Activated naive CD8-positive, alpha-beta T cell treated with anti-CD3 and anti-CD28 coated beads, Interleukin-2, amount 50 U/mL, for 16 hours (primary cell): ENCODE measurements at regions not wholly inside any gene's neighbourhood (a gene's known extent, or its start where the extent isn't known, plus 50 kb on each side); places are given as distances from the start of the nearest gene placed in this dataset.

ENCODE experiments used
- DNase-seq: peaks from one replicate; pipeline ENCODE4 v3.0.0-alpha.2; 2020; ENCODE audit warnings: low read depth, low spot score

DNA sequence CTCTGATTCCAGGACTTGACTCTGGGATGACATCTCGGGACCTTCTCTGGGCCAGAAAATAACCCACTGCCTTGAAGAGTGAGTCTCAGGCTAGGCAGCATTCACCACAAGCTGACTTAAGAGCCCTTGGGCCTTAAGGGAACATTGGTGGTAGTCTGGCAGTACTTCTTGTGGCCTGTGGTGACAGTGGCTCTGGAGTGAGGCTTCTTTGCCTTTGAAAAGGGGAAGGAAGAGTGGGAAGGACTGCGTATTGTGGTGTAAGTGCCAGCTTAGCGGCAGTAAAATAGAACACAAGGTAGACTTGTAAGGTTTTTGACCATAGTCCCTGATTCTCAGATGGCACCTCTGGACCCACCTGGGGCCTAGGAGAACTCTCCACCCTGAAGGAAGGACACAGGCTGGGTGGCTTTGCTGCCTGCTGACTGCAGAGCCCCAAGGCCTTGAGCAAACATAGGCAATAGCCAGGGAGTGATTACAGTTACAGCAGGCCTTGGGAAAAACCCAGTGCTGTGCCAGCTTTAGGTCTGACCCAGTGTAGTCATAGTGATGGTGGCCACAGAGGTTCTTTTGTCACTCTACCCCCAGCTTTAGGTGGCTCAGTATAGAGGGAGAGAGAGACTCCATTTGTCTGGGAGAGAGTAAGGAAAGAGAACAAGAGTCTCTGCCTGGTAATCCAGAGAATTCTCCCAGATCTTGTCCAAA lies 483.9 kb downstream of the SH2D4B start:
- DNase-seq: no peak

DNA sequence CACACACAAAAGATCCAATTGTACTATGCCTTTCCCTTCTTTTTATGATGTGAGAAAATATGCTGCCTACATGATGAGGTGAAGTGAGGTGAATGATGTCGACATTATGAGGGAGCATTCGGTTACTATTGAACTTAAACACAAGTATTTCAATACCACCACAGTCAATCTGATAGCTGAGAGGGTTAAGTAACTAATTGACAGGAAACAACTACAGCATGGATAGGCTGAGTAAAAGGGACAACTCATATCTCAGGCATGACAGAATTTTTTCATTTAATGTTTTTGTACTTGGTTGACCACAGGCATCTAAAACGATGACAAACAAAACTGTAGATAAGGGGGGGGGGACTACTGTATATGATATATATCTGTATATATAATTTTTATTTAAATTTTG lies 488.9 kb downstream of the SH2D4B start:
- DNase-seq: no peak

DNA sequence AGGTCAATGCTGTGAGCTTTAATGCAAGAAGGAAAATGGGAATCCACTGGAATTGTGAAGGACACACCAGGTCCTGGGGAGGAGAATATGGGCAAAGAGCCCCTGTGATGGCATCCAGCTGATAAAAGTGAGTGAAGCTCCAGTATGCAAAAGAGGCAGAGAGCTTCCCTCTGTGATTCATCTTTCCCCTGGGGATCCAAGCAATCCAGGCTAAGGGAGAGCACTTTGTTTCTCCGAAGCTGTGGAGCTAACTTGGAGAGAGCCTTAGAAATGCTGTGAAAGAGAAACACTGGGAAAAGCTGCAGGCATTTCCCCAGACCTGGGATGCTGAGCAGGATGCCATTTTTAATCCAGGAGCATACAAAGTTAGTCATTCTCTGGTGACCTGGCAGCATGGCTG lies 489.5 kb downstream of the SH2D4B start:
- DNase-seq: no peak

DNA sequence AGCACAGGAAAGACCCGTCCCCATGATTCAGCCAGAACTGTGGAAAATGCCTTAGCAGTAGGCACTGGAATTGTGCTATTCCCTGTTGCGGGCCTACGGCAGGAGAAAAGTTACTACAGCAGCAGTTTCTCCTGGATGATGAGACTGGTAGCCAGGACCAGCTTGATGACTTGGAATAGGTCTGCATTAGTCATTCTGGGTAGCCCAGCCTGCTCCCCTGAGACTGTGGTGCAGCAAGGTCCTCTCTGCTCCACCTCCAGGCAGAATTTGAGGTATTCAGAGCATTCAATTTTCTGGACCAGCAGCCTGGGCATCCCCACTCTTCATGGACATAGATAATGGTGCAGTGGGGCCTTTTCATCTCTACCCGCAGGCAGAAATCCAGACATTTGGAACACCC lies 490.0 kb downstream of the SH2D4B start:
- no peak for DNase-seq

DNA sequence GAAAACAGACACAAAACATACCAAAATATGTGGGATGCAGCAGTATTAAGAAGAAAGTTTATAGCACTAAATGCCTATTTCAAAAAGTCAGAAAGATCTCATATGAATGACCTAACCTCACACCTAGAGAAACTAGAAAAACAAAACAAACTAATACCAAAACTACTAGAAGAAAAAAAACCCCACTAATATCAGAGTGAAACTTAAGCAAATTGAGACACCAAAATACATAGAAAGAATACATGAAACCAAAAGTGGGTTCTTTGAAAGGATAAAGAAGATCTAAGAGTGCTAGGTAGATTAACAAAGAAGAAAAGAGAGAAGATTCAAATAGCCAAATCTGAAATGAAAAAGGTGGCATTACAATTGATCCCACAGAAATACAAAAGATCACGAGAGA lies 494.1 kb downstream of the SH2D4B start:
- DNase-seq: no peak

DNA sequence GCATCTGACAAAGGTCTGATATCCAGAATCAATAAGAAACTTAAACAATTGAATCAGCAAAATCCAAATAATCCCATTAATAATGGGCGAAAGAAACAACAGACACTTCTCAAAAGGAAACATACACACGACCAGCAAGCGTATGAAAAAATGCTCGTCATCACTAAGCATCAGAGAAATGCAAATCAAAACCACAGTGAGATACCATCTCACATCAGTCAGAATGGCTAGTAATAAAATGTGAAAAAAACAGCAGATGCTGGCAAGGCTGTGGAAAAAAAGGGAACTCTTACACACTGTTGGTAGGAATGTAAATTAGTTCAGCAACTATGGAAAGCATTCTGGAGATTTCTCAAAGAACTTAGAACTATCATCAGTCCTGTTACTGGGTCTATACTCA lies 496.7 kb downstream of the SH2D4B start:
- no peak for DNase-seq

DNA sequence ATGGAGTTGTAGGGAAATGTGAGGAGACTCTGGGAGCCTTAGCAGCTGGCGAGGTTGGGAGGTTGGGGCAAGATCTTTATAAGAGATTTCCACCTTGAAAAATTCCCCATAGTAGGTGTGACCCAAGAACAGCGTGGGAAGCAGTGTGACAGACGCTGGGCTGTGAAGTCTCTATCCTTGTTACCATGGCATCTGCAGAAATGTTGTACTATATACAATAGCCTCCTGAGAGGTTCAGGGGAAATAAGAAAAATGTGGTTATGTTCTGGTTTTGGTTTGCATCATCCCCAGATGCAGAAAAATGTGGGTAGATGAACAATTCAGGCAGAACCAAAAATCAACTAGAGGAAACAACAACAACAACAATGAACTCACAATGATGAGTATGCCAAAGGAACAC lies 498.6 kb downstream of the SH2D4B start:
- no peak for DNase-seq

DNA sequence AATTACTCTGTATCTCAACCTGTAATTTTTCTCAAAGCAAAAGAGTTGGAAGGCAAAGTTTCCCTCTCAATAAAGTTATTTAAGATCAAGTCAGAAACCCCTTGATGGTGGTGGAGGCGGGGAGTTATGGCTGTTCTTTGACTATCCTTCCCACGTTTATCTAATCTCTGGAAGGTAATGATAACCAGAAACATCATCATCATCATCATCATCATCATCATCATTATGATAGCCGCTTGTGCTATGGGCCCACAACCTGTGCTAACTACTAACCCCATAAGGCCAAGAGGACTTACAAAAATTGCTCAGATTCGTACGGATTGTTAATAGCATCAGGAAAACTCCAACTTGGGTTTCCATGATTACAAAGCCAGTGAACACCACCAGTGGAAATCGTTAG lies 502.3 kb downstream of the SH2D4B start:
- no peak for DNase-seq

DNA sequence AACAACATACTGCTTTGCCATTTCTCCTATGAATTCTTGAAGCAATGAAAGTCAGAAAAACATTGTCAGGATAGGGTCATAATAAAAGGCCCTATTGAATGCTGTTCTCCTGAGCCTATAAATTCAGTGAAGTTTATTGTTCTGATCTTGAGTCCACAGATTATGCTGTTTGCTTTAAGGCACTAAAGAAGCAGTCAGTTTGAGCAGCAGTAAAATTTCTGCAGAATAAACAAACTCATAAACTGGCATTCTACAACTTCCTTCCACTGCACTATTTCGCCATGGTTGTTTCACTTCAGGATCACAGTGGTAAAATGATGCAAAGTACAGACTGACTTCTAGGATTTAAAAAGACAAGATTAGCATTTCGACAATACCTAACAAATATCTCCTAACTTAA lies 503.2 kb downstream of the SH2D4B start:
- DNase-seq: no peak

DNA sequence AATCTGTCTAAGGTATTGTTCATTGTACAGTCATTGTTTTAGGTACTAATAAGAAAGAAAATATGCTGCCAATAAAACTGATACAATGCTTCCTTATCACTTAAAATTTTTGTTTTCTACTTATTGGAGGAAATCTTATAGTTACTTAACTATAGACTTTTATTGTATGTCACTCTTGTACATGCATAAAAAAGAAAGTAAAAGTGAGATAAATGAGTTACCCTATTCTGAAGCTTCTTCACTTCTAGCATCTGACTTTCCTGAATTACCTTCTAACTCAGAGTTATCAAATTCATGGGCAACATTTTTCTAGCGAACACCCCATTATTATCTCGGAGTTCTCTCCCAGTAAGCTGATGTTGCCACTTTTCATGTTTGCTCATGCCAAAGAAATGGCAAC lies 504.9 kb downstream of the SH2D4B start:
- DNase-seq: no peak

DNA sequence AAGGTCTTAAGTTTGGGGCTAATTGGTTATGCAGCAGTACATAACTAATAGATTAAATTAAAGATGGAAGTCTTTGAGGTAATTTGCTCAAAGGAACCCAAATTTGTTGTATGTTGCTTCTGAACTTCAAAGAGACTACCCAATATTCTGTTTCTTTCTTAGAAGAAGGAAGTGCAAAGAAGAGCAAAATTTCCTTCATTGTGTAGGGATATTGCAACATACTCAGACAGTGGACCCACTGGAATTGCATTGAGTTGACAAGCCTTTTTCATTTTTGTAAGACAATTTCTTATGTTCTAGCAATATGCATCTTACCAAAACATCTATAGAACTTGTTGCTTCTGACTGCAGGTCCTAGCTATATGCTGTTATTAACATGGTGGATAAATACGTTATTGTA lies 527.8 kb downstream of the SH2D4B start:
- DNase-seq: no peak

DNA sequence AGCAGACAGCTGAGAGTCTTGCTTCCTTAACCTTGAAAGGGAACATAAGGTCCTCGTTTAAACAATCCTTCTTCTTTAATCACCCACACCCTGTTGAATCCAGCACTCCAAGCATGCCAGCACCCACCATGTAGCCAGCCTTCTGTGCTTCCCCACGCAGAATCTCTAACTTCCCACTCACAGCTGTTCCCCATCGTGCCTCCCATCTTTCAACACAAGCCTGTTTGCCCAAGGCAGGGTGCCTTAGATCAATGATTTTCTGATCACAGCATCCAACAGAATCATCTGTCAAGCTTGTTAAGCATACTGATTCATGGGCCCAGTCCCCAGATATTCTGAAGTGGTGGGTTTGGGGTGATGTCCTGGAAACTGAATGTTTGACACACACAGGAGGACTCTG lies 530.8 kb downstream of the SH2D4B start:
- DNase-seq: no peak

DNA sequence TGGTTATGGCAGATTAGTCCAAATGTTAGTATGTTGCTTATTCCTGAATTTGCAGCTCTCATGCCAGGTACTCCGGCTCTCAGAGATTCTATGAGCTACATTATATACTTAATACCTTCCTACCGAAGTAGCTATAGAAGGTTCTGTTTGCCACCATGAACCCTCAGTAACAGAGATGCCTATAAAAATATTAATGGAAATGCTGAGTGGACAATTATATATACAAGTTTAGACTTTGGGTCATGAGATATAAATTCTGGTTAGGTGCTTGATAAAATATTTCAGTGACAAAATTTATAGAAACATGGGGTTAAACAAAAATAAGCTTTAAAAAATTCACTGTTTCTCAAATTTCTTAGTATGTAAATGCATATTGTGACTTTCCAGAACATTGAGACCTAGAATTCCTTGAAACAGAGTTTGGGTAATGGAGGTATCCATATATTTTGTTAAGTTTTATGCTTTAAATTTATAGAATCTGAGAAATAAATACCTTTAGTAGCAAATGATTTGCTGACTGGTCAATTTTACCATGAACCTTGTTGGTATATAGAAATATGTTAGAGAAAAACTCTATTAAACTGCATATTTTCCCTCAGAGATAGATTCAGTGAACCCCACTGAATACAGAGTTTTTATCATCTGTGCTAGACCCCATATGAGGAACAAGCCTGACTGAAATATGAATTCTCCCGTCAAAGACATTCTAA lies 533.5 kb downstream of the SH2D4B start:
- no peak for DNase-seq

DNA sequence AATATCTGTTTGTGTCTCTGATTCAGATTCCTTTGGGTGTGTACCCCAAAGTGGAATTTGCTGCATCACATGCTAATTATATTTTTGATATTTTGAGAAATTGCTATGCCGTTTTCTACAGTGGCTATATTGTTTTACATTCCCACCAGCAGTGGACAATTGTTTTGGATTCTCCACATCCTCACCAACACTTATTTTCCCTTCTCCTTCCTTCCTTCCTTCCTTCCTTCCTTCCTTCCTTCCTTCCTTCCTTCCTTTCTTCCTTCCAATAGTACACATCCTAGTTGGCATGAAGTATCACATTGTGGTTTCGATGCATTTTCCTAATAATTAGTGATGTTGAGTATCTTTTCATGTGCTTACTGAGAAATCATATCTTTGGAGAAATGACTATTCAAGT lies 535.5 kb downstream of the SH2D4B start:
- DNase-seq: no peak

DNA sequence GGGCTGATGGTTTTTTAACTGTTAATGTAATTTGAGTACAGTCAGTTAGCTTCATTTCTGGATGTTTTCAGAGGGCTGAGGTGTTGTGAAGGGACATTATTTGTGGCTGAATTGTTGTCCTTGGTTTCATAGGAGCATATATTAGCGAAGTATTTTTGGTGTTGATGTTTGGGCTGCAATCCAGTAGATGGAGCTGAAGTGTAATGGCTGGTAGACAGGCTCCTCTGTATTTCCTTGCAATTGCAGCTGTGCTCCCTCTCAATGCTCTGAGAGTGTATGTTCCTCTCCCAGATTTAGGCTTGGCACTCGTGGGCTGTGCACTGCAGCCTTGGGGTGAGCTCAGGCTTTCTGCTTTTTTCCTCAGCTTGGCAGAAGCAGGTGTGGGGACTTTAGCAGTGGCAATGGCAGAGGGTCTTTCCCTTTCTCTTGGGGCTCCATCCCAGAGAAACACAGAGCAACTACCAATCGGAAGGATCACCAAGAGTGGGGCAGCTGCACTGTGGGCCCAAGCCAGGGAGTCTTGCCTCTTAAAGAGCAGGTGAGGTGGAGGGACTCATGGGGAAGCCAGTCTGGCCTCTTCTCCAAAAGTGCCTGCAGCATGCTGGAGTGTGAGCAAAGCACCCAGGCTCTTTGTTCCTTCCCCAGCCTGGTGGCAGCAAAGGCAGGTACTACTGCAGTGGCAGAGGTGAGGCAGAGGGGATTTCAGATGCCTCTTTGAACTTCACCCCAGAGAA lies 544.4 kb downstream of the SH2D4B start:
- no peak for DNase-seq

DNA sequence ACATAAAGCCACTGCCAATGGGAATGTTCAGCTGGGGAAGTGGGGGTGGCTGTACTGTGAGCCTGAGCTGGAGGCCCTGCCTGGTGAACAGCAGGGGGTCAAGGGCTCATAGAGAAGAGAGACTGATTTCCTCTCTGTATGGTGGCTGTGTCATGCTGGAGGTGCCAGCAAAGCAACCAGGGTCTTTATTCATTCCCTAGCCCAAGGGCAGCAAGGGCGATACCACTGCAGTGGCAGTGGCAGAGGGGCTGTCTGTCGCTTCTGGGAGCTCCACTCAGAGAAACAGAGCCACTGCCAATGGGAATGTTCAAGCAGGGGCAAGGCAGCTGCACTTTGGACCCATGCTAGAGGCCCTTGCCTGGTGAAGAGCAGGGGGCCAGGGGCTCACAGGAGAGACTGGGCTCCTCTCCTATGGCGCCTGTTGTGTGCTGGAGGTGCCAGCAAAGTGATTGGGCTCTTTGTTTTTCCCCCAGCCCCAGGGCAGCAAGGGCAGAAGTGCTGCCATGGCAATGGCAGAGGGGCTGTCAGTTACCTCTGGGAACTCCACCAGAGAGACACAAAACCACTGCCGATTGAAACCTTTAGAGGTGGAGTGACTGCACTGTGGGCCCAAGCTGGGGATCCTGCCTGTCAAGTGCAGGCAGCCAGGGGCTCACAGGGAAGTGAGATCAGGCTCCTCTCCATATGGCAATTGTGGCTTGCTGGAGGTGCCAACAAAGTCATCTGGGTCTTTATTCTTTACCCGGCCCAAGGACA lies 545.1 kb downstream of the SH2D4B start:
- no peak for DNase-seq

DNA sequence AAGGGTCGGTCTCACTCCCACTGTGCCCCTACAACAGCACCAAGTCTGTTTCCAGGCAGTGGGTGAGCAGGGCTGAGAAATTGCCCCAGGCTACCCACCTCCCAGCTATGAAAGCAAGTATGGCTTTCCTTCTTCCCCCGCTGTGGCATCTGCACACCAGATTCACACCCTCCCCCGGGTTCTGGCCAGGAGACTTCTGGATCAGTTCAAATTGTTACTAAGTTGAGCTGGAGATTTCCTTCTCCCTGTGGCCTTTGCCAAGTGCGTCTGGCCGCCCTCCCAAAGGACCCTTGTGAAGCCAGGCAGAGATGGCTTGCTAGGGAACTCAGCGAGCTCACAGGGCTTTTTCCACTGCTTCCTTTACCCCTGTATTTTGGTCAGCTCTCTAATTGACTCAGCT lies 555.4 kb downstream of the SH2D4B start:
- no peak for DNase-seq

DNA sequence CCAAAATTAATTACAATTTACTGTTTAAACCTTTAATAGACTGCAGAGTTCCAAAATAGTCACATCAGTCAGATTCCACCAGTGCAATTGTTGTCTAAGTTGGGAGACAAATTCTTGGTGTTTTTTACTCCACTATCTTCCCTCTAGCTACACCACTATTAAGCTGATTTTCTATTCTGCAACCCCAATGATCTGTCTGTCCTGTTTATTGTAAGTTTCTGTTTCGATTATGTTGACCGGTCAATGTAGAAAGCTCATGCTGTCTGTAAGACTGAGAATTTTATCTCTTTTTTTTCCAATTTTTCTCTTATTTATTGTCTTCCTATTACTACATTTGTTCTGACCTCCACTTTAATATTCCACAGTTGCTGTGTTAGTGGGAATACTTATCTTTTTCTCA lies 557.5 kb downstream of the SH2D4B start:
- no peak for DNase-seq

DNA sequence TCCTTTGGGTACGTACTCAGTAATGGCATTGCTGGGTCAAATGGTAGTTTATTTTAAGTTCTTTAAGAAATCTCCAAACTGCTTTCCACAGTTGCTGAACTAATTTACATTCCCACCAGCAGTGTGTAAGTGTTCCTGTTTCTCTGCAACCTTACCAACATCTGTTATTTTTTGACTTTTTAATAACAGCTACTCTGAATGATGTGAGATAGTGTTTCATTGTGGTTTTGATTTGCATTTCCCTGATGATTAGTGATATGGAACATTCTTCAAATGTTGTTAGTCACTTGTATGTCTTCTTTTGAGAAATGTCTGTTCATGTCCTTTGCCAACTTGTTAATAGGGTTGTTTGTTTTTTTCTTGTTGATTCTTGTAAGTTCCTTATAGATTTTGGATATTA lies 558.9 kb downstream of the SH2D4B start:
- no peak for DNase-seq

DNA sequence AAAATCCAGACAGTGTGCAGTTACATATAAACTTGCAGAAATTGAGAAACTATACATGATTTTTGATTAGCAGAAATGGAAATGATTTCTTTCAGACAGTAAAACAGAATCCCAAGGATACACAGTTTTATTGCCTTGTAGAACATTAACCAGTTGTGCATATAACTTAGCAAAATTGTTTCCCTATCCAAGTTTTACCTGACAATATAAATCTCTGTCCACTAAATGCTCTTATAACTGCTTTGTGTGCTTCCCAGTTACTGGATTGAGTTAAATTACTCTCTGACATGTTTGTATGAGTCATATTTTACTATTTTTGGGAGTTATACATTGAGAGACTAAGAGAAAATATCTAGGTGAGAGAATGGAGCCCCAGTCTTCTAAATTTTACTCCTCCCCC lies 563.4 kb downstream of the SH2D4B start:
- no peak for DNase-seq

DNA sequence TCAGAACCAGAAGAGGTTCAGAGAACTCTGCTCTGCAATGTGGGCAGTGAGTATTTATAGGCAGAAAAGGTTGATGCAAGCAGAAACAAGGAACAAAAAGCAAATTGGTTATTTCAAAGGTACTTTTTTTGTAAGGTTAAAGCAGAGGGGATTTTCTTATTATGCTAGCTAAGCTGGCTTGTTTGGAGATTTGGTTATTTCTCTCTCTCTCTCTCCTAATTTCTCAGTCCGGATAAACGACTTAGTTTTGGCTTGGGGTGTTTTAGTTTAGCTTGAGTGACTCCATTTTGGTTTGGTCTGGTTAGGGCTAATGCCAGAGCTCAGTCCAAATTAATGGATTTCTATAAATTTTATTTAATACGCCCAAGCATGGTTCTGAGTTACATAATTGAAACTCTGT lies 566.8 kb downstream of the SH2D4B start:
- DNase-seq: no peak

DNA sequence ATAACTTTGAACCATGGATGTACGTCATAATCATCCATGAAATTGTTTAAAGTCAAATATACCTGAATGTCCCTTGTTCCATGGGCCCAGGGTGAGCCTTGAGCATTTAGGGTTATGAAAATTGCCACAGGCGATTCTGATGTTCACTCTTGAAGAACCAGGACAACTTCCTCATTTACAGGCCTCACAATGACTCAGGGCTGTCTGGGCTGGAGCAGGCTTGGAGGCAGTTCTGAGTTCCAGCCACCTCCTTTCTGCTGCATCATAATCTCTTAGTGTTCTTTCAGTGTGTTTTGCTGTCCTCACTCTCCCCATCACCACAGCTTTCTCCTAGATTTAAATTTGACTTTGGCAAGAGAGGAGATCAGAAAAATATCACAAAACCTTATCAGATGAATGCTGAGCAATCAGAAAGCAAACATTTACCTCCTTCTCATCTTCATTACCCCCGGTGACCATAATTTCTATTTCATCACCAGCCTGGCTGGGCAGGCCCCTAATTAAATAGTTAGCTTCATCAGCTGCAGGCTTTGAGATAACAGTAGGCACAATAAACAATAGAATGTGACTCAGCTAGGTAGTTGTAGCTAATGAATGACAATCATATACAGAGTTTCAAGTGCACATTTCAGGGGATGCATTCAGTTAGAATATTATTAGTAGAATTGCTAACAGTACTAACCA lies 571.0 kb downstream of the SH2D4B start:
- no peak for DNase-seq
